Fibroblast of lung (primary cell): ENCODE measurements at regions not wholly inside any gene's neighbourhood (a gene's known extent, or its start where the extent isn't known, plus 50 kb on each side); places are given as distances from the start of the nearest gene placed in this dataset.

Experiments
- DNase-seq, 2 donors: peaks; one replicate each; pipeline versions ENCODE4 v3.0.0 to v3.0.0-alpha.2; 2010; ENCODE audit warnings: low read depth in 2 of 2
- H2AFZ ChIP-seq: 2 replicates; pipeline ENCODE4 v1.5.1; 2012; ENCODE audit warnings: low read length, control low read depth, inconsistent platforms
- H3K27ac ChIP-seq: 2 replicates; pipeline ENCODE4 v1.5.1; 2011; ENCODE audit warnings: low read length, control low read depth; ENCODE audit not compliant: insufficient read depth
- H3K27me3 ChIP-seq: 2 replicates; pipeline ENCODE4 v1.5.1; 2011; ENCODE audit warnings: mild to moderate bottlenecking, low read length; ENCODE audit not compliant: control insufficient read depth, insufficient read depth
- H3K36me3 ChIP-seq: 2 replicates; pipeline ENCODE4 v1.5.1; 2011; ENCODE audit warnings: low read length; ENCODE audit not compliant: control insufficient read depth, insufficient read depth
- H3K4me1 ChIP-seq: 2 replicates; pipeline ENCODE4 v1.5.1; 2011; ENCODE audit warnings: low read length; ENCODE audit not compliant: control insufficient read depth, insufficient read depth; ENCODE audit errors: extremely low read depth
- H3K4me2 ChIP-seq: 2 replicates; pipeline ENCODE4 v1.5.1; 2011; ENCODE audit warnings: low read length, control low read depth; ENCODE audit not compliant: insufficient read depth; ENCODE audit errors: extremely low read depth
- H3K4me3 ChIP-seq, 4 experiments: fragments of 200-600 bp in 1 of 4; sonication (generic) in 1 of 4; replicated peaks in 1 of 4; 2 replicates each; pipeline ENCODE4 v1.5.1; 2011 to 2016; ENCODE audit warnings: low read length in 4 of 4, low read depth in 3 of 4, mild to moderate bottlenecking in 3 of 4, control low read depth in 2 of 4, inconsistent platforms in 1 of 4, mixed read lengths in 1 of 4; ENCODE audit not compliant: insufficient read depth in 1 of 4; ENCODE audit errors: control extremely low read depth in 1 of 4
- H3K79me2 ChIP-seq: 2 replicates; pipeline ENCODE4 v1.5.1; 2012; ENCODE audit warnings: mild to moderate bottlenecking, low read length, inconsistent platforms; ENCODE audit not compliant: control insufficient read depth, insufficient read depth
- H3K9ac ChIP-seq: 2 replicates; pipeline ENCODE4 v1.5.1; 2011; ENCODE audit warnings: mild to moderate bottlenecking, low read length, control low read depth; ENCODE audit not compliant: insufficient read depth
- H3K9me3 ChIP-seq: 2 replicates; pipeline ENCODE4 v1.5.1; 2012; ENCODE audit warnings: low read depth, low read length; ENCODE audit not compliant: control insufficient read depth, insufficient read depth
- H4K20me1 ChIP-seq: 2 replicates; pipeline ENCODE4 v1.5.1; 2011; ENCODE audit warnings: low read length; ENCODE audit not compliant: control insufficient read depth, insufficient read depth; ENCODE audit errors: extremely low read depth
- EZH2 ChIP-seq: IDR thresholded peaks from 2 replicates; pipeline ENCODE4 v1.5.1; 2012; ENCODE audit warnings: low read length, control low read depth, mild to moderate bottlenecking; ENCODE audit errors: missing control alignments
- TF ChIP-seq, protein P1 (sequence below), 2 donors: IDR thresholded peaks in 1 of 2; conservative IDR thresholded peaks in 1 of 2; 1 replicate in 1 of 2; 2 replicates in 1 of 2; pipeline ENCODE4 v1.5.1; 2011 to 2012; ENCODE audit warnings: low read length in 2 of 2, control low read depth in 1 of 2, inconsistent platforms in 1 of 2, low read depth in 1 of 2, mild to moderate bottlenecking in 1 of 2

DNA sequence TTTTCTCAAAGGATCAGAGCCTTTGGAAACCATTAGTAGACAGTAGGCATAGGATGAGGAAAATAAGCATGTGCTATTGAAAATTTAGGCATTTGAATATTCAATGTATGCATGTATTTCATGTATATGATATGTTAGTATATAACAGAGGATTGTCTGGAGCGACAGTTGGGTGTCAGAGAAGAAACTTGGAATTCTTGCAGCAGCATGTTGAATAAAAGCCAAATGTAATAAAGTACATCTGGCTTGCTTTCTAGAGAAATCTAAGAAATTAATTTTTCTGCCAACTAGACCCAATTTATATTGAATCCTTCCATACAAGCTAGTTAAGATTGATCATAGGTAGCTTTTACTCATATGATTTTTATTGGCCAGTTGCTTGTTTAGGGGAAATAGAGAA, 578.8 kb downstream of the CDH11 start:
- H3K4me3 ChIP-seq: no peak overlapping the region
- H3K79me2 ChIP-seq: no peaks in the 10 kb centered on the region
- no peaks in the 10 kb centered on the region for H3K4me1 ChIP-seq
- no peak overlapping the region for H3K27ac ChIP-seq
- no peak overlapping the region for H3K4me2 ChIP-seq
- no peak overlapping the region for H3K9ac ChIP-seq
- no peaks in the 10 kb centered on the region for H4K20me1 ChIP-seq
- H3K9me3 ChIP-seq: no peaks in the 10 kb centered on the region
- no peak for DNase-seq
- no peak for TF ChIP-seq EZH2
- H3K36me3 ChIP-seq: no peaks in the 10 kb centered on the region
- H2AFZ ChIP-seq: no peak overlapping the region
- H3K27me3 ChIP-seq: no peaks in the 10 kb centered on the region

DNA sequence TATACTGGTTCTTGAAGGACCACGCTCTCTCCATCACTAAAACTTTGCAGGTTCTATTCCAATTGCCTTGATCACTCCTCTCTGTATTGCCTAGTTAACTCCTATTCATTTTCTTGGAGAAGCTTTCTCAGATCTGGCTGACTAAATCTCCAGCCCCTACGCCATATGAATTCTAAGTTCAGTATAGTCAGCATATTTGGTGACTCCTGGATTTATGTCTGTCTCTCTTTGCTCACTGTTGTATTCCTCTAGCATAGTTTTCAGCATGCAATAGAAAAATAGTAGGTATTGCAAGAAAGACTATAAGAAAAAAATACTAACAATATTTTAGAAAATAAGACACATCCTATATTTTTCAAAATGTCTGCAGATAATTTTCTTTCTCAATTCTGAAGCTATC, 579.7 kb downstream of the CDH11 start:
- H3K9me3 ChIP-seq: no peaks in the 10 kb centered on the region
- no peaks in the 10 kb centered on the region for H4K20me1 ChIP-seq
- no peak for DNase-seq
- TF ChIP-seq EZH2: no peak
- TF ChIP-seq, protein P1, sequence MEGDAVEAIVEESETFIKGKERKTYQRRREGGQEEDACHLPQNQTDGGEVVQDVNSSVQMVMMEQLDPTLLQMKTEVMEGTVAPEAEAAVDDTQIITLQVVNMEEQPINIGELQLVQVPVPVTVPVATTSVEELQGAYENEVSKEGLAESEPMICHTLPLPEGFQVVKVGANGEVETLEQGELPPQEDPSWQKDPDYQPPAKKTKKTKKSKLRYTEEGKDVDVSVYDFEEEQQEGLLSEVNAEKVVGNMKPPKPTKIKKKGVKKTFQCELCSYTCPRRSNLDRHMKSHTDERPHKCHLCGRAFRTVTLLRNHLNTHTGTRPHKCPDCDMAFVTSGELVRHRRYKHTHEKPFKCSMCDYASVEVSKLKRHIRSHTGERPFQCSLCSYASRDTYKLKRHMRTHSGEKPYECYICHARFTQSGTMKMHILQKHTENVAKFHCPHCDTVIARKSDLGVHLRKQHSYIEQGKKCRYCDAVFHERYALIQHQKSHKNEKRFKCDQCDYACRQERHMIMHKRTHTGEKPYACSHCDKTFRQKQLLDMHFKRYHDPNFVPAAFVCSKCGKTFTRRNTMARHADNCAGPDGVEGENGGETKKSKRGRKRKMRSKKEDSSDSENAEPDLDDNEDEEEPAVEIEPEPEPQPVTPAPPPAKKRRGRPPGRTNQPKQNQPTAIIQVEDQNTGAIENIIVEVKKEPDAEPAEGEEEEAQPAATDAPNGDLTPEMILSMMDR (conservative IDR thresholded peaks at IDR 0.05 in 1 of 2, IDR thresholded peaks at IDR 0.05 in 1 of 2; ENCODE audit: low read depth in 1 of 2, low read length in 2 of 2): no peak
- H3K79me2 ChIP-seq: no peaks in the 10 kb centered on the region
- H3K9ac ChIP-seq: no peak overlapping the region
- no peak overlapping the region for H2AFZ ChIP-seq
- no peaks in the 10 kb centered on the region for H3K36me3 ChIP-seq
- H3K27me3 ChIP-seq: no peaks in the 10 kb centered on the region
- no peaks in the 10 kb centered on the region for H3K4me1 ChIP-seq
- no peak overlapping the region for H3K4me2 ChIP-seq
- H3K27ac ChIP-seq: no peak overlapping the region
- H3K4me3 ChIP-seq: no peak overlapping the region

DNA sequence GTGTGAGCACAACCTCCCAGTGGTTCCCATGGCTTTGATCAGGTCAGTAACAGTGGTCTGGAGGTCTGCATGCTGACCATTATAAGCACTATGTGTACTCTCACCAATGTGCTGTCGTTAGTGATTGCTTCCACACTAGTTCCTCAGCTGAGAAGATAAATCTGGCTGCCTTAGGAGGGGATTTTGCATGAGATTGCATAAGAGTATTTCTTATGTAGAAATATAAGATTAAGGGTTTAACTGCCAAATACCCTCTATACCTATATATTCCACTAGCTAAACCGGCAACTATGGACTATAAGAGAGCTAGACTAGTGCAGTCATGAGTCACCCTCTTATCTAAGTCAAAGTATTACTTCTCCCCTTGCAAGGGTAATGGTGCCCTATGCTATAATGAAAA, 580.2 kb downstream of the CDH11 start:
- H3K4me2 ChIP-seq: no peak overlapping the region
- H3K27me3 ChIP-seq: no peaks in the 10 kb centered on the region
- H3K4me3 ChIP-seq: no peak overlapping the region
- no peaks in the 10 kb centered on the region for H3K36me3 ChIP-seq
- H4K20me1 ChIP-seq: no peaks in the 10 kb centered on the region
- TF ChIP-seq EZH2: no peak
- TF ChIP-seq, protein P1 (conservative IDR thresholded peaks at IDR 0.05 in 1 of 2, IDR thresholded peaks at IDR 0.05 in 1 of 2; ENCODE audit: low read depth in 1 of 2, low read length in 2 of 2): no peak
- no peak overlapping the region for H2AFZ ChIP-seq
- H3K79me2 ChIP-seq: no peaks in the 10 kb centered on the region
- H3K9ac ChIP-seq: no peak overlapping the region
- no peaks in the 10 kb centered on the region for H3K4me1 ChIP-seq
- DNase-seq: no peak
- H3K27ac ChIP-seq: no peak overlapping the region
- H3K9me3 ChIP-seq: no peaks in the 10 kb centered on the region
